GM21390 (cell line): ENCODE measurements at regions not wholly inside any gene's neighbourhood (a gene's known extent, or its start where the extent isn't known, plus 50 kb on each side); places are given as distances from the start of the nearest gene placed in this dataset.
"Not testable (repeated sequence)": the region's sequence is repeated elsewhere in the genome, so short reads cannot be mapped to it uniquely, and the experiment has no call there.

Source experiments
- ATAC-seq: cut with Tn5 transposase; IDR thresholded peaks from one replicate; pipeline ENCODE4 v1.9.1; 2021; ENCODE audit not compliant: unreplicated experiment

DNA sequence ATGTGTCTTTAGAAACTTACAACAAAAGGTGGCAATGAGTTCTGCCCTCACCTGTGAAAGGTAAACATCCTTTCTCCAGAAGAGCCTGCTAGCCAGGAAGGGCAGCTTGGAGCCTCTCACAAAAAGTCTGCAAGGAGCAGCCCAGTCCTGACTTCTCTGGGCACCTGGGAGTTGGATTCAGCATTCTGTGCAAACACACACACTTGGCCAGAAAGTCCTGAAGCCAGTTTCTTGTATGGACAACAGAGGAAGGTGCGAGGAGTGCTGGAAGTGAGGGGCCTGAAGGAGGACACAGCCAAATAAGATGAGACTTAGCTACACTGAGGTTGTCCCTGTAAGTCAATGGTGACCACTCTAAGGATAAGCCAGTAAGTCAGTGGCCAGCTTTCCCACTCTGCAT, 52.4 kb upstream of the SLC1A4 start:
- ATAC-seq: no peak

DNA sequence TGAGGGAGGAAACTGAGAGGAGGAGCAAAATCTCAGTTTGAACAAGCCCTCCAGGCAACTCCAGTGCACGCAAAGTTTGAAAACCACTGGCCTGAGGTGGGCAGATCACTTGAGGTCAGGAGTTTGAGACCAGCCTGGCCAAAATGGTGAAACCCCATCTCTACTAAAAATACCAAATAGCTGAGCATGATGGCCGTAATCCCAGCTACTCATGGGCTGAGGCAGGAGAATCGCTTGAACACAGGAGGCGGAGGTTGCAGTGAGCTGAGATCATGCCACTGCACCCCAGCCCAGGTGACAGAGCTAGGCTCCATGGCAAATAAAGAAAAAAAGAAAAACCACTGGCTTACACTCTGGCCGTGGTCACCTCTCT, 51.9 kb upstream of the SLC1A4 start:
- not testable (repeated sequence) for ATAC-seq

DNA sequence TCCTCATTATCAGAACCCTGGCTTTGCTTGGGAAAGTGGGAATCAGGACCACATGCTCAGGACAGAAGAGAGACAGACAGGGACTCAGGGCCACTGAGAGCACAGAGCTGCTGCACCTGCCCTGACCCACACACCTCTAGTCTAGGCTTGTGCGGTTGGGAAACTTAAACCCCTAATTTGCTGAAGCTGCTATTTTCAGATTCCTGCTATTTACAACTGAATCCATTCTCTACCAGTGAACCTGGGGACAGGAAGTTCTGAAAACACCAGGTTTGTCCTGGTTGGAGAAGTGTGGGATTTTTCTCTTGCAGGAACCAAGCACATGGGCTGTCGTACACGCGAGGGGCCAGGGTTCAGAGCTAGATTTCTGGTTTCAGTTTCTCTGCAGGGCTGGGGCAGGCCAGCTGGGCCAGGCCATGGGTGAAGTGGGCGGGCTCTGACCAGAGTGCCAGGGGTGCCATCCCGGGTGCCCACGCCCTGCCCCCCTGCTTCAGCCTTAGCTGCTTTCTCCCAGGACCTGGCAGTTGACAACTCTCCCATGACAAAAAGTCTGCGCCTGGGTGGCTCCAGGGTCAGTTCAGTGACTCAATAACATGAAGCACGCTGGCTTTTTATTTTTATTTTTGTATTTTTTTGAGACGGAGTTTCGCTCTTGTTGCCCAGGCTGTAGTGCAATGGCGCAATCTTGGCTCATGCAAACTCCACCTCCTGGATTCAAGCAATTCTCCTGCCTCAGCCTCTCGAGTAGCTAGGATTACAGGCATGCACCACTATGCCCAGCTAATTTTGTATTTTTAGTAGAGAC, 51.3 kb upstream of the SLC1A4 start:
- peak; percentile 46 for ATAC-seq

DNA sequence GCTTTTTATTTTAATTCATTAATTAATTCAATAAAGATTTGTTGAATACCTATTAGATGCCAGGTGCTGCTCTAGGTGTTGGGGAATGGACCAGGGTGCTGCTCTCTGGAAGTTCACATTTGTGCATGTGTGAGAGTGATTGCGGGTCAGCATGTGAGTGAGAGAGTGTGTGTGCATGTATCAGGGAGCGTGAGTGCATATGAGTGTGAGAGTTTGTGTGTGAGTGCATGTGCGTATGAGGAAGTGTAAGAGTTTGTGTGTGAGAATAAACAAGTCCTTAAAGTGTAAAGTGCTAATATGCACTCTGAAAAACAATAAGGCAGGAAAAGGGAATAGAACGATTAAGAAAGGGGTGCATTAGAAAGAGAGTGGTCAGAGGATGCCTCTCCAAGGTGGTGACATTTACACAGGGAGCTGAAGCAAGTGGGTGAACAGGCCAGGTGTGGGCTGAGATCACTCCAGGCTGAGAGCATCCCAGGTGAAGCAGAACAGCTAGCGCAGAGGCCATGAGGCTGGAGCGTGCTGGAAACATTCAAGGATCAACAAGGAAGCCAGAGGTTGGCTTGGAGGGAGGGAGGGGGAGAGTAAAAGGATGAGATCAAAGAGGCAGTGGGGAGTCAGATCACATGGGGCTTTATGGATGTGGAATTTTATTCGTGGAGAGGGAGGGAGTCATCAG, 50.5 kb upstream of the SLC1A4 start:
- no peak for ATAC-seq

DNA sequence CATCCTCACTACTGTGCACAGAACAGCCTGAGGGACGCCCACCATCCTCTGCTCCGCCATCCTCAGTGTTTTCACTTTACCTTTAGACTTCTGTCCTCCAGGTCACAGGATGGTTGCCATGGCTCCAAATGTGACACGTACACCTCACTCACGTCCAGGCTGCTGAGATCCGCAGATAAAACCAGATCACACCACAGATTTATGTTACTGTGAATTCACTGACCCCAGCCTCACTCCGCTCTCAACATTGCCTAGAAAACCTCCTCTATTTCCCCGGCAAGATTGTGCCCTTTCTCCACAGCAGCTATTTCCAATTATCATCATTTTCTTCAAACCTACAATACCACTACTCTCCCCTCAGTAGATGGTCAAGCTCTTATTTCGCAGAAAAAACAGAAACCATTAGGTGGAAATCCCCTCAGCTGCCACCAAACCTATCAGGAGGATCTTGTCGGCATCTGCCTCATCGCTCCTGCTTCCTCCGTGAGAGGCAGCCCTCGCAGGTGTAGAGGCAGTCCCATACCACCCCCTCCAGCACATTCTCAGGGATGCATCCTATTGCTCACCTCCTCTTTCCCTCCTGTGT, 49.8 kb upstream of the SLC1A4 start:
- ATAC-seq: peak; percentile 36
